HPDE6-E6E7 (cell line): ENCODE measurements at regions not wholly inside any gene's neighbourhood (a gene's known extent, or its start where the extent isn't known, plus 50 kb on each side); places are given as distances from the start of the nearest gene placed in this dataset.

Experiments
- DNase-seq: peaks from one replicate; pipeline ENCODE4 v3.0.0; 2011; ENCODE audit warnings: missing footprints; ENCODE audit errors: extremely low spot score

DNA sequence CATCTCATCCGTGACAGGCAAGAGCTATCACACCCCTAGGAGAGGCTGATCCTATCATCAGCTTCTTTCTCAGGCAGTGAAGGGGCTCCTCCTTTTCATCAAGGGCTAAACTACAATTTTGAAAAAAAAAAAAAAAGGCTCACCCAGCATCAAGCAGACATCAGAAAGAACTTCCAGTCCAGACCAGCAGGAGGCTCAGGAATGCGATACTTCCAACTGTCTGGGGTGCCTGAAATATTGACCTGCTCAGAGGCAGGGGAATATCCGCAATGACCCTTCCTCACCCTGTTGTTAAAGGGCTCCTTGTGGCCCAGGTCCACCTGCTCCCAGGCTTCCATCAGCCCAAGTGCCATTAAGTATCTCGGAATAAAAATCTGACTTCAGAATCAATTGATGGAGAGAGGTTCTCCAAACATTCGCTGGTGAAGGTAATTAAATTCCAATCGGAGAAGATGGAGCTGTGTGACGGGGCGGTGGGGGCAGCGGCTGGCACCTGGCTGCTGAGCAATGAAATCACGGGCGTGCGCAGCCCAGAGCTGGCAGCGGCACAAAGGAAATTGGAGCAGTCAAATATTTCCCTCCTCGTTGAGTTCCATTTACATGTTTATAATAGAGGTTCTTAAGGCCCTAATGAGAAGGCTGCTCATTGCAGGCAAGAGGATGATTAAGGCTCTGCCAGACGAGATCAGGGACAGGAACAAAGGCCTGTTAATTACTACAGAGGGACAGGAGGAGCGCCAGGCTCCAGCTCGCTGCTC lies 69.0 kb upstream of the THY1 start:
- no peak for DNase-seq

DNA sequence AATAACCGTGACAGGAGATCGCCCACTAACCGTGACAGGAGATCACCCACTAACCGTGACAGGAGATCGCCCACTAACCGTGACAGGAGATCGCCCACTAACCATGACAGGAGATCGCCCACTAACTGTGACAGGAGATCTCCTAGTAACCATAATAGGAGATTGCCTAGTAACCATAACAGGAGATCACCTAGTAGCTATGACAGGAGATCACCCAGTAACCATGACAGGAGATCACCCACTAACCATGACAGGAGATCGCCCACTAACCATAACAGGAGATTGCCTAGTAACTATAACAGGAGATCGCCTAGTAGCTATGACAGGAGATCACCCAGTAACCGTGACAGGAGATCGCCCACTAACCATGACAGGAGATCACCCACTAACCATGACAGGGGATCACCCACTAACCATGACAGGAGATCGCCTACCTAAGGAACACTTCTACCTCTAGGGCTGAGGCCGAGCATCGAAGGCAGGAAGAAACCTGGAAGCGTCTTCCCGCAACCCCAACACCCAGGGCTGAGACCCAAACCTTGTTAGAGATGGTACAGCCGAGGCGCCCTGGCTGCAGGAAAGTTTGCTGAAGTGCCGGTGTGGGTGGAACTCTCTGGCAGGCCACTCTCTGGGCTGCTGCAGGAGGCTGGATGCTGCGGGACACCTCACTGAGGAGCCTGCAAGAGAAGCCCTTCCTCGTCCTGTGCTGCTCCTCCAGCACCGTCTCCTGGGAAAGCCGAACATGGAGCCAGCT lies 67.5 kb upstream of the THY1 start:
- no peak for DNase-seq

DNA sequence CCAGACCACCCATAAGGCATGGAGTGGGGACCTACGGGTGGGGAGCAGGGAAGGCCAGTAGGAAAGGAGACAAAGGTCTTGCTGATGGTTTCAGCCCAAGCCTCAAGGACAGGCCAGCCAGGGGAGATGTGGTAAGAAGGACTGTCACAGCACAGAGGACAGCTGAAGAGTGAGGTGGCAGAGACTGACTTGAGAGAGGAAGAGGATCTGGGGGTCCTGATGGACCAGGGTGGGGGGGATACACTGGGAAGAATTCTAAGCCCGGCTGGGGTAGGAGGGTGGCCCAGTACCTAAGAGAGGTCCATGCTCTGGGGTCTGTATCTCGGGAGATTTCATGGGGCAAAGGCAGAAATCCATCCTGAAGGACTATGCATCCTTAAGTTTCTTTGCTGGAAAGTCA lies 66.1 kb upstream of the THY1 start:
- DNase-seq, result no peak

DNA sequence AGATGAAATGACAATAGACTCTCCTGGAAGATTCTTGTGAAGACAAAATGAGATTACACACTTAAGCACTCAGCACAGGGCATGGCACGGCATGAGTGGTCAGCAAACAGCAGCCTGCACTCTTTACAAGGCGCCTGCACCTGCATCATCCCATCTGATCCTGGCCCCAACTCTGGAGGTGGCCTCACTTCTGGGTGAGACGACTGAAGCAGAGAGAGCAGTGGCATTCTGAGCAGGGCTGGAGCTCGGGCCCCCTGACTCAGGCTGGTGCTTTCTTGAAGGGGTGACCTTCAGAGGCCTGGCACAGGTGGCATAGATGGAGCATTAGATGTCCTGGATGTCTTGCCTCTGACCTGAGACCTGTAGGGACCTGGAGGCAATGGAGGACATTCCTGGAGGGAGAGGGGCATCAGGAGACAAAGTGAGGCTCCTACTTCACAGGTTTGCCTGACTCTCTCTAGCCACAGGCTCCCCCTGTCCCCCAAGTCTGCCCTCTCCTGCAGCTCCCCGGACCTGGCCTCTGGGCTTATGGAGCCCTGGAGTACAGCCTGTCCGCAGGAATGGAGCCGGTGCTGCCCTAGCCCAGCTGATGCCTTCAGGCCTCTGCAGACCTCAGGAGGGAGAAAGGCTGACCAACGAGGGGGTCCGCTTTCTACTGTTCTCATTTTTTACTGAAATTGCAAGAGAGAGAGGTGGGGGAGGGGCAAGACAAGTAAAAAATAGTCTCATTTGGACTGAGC lies 65.5 kb upstream of the THY1 start:
- no peak for DNase-seq

DNA sequence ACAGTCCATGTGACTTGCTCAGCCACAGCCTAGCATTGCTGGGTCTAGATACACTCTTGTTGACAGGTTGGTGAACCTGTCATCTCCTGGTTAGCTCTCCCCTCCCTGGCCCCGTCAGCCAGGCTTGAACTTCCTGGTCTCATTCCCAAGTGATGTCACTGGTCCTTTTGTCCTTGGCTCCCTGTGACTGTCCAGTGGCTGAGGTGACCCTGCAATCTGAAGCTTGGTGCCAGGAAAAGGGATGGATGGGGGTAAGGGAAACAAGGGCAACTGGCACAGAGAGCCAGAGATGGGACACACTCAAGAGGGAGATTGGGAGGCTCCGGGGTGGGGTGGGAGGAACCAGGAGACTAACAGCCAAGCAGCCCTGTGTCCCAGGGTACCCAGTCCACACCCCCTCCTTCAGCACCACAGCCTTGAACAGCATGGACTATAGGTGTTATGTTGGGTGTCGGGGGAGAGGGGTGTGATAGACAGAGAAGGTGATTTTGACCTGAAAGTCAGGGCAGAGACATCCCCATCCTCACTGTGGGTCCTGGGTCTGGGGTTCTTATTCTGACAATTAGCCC lies 63.8 kb upstream of the THY1 start:
- DNase-seq, result no peak

DNA sequence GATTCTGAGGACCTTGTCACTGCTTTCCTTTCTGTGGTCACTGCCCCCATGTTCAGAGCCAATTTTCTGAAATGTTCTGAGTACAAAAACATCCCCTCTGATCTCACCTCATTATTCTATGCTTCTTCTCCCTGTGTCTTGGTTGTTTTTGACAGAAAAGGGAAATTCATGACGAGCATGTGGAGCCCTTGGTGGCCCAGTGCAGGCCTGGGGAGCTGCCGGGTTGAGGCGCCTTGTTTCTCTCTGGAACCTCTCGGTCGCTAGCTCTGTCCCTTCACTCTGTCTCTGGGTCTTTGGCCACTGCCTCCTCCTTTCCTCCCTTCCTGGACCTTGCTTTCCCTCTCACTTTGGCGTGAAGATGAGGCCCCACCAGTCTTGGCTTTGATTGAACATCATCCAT lies 63.0 kb upstream of the THY1 start:
- no peak for DNase-seq

DNA sequence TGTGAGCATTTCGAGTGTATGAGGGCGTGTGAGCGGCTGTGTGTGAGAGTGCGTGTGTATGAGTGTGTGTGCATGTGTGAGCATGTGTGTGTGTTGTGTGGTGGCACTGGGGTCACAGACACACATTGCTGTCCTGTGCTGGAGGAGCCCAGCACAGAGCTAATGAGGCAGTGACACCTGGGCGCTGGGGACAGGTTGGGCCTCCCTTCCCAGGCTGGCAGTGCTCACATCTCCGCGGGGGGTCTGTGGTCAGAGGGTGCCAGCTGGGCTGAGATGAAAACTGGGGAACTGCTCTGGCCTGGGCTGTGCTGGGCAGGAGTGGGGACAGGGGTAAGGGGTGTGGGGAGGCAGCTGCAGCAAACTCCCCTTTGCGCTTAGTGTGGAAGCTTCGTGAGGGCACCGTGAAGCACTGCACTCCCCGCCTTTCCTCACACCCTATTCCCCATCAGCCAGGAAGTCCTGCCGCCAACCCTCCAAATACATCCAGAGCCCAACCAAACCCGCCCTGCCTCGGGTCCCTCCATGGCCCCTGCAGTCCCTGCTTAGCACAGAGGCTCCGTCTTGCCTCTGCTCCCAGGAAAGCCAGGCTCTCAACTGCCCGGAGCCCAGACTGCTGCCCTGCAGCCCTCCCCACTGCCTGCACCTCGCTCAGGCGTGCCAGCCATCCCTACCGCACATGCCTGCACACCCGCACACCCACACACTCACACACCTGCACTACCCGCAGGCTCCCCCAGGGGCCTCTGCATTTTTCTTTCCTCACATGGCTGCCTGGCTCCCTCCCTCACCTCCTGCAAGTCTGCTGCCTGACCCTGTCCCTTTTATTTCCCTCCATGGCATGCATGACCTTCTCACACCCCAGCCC lies 62.0 kb upstream of the THY1 start:
- no peak for DNase-seq

DNA sequence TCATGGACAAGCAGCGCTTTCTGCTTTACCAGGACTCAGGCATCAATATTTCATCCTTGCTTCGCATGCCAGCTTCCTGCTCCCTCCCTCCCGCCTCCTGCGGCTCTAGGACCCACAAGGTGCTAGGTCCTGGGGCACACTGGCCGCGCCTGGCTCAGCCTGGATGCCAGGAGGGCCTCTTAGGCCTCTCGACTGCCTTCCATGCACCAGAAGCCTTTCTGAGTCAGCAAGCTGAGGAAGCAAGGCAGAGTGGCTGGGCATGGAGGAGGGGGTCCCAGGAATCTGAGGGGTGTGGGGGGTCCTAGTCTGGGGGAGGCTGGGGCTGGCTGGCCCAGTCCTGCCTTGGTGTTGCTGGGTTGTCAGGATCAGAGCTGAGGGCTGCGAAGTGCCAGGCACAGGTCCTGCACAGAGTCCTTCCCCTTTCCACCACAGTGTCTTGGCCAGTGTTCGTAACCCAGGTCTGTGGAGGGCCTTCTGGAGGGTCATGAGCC lies 61.0 kb upstream of the THY1 start:
- DNase-seq, result no peak

DNA sequence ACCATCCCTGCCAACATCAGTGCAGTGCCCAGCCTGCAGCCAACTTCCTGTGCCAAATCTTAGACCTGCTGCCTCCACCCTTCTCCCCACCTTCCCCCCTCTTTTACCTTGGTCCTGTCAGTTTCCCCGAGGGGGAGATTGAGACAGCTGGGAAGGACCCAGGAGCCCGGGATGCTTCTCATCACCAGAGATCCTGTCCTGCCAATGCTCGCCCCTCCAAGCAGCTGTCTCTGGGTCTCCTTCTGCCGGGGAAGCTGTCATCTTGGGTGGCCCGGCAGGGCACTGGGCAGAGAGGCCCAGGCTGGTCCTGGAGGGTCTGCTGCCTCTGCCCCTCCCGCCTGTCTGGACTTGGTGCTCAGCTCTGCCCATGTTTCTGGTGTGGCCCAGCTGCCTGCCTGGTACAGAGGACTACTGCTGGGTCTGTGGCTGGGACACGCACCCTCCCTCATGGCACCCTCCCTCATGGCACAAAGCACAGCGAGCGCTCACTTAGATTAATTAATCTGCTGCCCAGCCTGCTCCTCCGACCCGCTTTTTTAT lies 60.4 kb upstream of the THY1 start:
- DNase-seq, result no peak

DNA sequence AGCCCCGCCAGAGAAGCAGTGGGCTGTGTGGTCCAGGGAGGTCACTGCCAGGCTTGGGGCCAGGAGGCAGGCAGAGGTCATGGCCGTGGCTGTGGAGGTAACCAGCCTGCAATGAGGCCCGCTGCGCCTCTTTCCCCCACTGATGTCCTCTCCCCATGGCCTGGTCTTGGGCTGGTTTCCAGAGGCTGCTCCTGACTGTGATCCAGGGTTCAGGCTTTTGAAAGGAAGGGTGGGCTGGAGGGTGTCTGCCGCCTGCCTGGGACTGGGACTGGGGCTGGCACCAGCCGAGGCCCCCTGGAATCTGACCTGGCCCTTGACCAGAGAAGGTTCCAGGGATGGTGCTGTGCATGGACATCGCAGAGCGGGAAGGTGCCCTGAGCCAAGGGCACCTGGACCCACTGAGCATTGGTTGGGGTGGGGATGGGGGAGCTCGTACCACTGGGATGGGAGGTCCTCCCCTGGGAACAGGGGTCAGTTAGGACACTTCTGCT lies 59.6 kb upstream of the THY1 start:
- DNase-seq, result no peak

DNA sequence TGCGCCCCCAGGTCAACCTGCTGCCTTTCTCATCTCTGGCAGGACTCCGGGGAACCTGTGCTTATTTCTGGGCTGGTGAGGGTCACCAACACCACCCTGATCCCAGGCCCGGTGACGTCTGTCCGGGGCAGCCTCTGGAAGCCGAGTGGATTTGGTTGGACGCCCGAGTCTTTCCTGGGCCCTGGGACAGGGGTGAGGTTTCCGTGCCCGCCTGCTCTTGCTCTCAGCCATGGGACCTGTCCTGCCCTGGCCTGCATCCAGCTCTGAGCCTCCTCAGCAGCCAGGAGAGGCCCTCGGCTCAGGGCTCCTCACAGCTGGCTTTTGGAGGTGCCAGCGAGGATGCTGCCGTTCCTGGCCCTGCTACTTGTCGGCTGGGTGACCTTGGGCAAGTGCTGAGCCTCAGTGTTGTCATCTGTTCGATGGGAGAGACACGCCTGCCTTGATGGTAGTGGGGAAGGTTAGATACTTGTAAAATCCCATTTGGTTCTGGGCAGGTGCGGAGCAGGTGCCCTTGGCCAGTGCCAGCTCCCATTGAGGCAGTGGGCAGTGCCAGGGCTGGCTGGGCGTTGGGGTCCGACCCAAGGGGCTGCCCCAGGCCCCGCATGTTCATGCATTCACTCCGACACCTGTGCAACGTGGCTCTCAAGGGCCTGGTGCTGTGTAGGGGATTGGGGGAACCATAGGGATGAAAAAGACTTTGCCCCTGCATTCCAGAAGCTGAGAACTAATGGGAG lies 58.9 kb upstream of the THY1 start:
- DNase-seq, result no peak

DNA sequence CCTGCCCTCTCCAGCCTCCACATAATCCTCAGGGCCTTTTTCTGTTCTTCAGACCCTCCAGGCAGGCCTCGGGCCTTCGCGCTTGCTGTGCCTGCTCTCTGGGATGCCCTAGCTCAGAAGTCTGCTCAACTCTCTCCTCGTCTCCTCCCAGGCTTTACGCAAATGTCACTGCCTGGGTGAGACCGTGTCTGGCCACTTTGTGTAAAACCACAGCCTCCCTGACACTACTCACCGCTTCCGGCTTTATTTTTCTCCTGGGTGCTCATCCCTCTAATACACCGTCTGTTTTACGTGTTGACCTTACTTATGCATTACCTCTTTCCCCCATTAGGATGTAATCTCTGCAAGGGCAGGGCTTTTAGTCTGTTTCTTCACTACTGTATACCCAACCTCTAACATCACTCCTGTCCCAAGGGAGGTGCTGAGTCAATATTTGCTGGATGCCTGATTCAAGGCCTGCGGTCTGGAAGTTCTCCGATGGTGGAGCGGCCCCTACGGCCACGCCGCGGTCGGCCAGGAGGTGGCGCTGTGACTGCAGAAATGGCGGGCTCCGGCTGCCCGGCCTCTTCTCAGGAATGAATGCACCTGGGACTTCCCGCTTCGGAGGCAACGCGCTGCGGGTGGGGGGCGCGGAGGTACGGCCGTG lies 58.2 kb upstream of the THY1 start:
- DNase-seq, result peak; percentile 91

DNA sequence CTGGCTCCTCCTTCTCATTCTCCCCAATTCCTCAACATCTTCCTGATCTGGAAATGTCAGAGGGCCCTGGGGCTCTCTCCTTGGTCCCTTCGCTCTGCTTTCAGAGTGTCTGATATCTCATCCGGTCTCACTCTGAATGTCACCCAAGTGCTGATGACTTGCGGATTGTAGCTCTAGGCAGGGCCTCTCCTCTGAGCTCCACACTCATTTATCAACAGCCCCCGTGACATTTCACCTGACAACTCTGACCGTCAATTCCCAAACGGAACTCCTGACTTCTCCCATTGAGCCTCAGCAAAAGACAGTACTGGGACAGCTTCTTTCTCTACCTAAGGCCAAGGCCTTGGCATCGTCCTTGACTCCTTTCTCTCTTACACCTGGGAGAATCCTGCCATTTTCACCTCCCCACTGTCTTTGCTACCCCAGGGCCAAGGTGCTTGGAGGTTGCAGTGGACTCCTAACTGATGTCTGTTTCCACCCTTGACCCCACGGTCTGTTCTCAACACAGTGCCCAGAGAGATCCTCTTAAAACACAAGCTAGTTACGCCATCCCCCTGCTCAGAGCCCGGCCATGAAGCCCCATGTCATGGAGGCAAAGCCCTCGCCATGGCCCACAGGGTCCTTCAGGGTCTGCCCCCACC lies 57.5 kb upstream of the THY1 start:
- no peak for DNase-seq

DNA sequence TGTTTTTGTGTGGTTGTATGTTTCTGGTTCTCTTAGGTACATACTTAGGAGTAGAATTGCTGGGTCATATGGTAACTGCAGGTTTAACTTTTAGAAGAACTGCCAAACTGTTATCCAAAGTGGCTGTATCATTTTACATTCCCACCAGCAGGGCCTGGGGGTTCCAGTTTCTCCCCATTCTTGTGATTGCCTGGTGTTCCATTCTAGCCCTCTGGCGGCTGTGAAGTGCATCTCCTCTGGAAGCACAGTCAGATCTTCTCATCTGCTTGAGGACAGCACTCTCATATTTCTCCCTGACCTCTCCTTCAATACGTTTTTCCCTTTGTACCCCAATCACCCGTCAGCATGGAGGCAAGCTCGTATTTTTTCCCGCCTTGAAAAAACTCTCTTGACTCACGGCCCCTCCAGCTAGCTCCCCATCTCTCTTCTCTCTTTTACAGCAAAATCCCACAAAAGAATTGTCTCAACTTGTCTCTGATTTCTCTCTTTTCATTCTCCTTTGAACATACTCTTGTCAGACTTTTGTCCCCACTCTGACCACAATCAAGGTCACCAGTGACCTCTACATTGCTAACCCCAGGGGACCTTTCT lies 56.8 kb upstream of the THY1 start:
- DNase-seq, result peak; percentile 57

DNA sequence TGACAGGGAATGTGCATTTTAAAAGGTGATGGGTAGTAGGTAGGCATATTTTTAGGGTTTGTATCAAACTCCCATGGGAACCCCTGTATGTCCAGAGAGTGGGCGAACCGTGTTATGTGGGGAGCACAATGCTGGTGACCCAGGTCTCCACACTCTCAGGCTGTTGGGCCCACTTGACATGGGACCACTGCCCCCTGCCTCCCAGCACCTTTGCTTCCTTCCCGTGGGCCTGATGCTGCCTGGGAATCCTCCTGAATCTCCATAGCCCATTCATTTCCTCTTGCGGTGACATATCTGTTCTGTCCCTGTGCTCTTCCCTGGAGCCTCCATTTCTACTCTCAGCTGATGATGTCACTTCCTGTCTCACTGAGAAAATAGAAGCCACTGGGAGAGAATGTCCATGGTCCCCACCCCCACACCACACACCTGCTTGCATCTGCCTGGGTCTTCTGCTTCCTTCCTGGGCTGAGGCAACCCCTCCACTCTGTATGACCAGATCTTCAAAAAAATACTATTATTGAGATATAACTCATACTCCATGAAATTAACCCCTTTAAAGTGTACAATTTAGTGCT lies 55.8 kb upstream of the THY1 start:
- no peak for DNase-seq

DNA sequence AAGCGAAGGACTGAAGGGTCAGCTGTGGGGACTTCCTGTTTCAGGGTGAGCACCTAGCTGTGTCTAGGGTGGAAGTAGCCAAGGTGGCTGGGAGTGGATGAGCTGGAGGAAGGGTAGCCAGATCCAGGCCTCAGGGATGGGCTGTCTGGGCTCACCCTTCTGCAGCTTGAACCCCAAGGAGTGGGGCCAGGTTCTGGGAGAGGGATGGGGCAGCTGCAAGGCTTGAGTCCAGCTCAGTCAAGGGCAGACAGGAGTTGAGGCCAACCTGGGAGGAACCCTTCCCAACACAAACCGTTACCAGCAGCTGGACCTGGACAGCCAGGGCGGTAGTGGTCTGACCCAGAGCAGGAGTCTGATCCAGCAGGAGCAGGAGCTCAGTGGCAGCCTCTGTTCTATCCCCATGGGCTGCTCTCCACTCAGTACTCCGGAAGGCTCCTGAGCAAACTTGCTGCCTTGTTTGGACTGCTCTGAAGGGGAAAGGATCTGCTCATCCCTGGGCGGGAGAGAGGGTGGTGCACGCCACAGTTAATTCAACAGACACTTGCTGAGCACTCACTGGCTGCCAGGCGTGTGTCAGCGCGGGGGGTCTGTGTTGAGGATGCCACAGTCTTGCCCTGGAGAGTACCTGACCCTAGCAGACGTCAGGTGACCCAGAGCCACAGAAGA lies 53.8 kb upstream of the THY1 start:
- no peak for DNase-seq

DNA sequence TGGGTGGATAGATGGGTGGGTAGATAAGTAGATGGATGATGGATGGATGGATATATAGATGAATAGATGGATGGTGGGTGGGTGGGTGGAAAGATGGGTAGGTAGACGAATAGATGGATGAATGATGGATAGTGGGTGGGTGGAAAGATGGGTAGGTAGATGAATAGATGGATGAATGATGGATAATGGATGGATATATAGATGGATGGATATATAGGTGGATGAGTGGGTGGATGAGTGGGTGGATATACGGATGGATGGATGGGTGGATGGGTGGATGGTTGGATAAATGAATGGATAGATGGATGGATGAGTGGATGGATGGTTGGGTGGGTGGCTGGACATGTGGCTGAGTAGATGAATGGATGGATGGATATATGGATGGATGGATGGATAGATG lies 53.1 kb upstream of the THY1 start:
- no peak for DNase-seq
